PC-9 (cell line): ENCODE measurements at regions not wholly inside any gene's neighbourhood (a gene's known extent, or its start where the extent isn't known, plus 50 kb on each side); places are given as distances from the start of the nearest gene placed in this dataset.

Experiments
- EZH2 ChIP-seq: fragments of 200-600 bp; sonication (generic); IDR thresholded peaks from 2 replicates; pipeline ENCODE4 v1.8.0; 2017; ENCODE audit warnings: antibody characterized with exemption, low read depth
- TF ChIP-seq, protein P1 (sequence below): fragments of 200-600 bp; sonication (generic); conservative IDR thresholded peaks from 2 replicates; pipeline ENCODE4 v1.6.1; 2017; ENCODE audit warnings: mixed run types, antibody characterized with exemption, mild to moderate bottlenecking, moderate library complexity

DNA sequence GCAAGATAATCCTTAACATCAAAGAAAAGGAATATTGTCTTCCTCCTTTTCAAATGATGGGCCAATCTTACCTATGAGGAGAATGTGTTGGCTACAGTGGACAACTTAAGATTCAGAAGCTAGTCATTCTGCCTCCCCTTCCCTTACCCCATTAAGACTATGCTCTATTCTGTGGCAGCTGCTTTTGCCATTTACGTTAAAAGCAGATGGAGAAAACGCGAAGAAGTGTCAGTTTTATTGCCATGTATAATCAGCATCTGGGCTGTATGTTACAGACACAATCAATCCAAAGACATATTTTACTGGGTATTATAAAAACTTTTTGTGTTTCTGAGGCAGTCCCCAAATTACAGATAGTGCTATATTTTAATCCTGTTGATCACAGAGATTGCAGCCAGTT lies 196.1 kb upstream of the PACRGL start:
- TF ChIP-seq, protein P1, sequence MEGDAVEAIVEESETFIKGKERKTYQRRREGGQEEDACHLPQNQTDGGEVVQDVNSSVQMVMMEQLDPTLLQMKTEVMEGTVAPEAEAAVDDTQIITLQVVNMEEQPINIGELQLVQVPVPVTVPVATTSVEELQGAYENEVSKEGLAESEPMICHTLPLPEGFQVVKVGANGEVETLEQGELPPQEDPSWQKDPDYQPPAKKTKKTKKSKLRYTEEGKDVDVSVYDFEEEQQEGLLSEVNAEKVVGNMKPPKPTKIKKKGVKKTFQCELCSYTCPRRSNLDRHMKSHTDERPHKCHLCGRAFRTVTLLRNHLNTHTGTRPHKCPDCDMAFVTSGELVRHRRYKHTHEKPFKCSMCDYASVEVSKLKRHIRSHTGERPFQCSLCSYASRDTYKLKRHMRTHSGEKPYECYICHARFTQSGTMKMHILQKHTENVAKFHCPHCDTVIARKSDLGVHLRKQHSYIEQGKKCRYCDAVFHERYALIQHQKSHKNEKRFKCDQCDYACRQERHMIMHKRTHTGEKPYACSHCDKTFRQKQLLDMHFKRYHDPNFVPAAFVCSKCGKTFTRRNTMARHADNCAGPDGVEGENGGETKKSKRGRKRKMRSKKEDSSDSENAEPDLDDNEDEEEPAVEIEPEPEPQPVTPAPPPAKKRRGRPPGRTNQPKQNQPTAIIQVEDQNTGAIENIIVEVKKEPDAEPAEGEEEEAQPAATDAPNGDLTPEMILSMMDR = no peak
- TF ChIP-seq EZH2 = no peak
